RPMI7951 (cell line): ENCODE measurements at regions not wholly inside any gene's neighbourhood (a gene's known extent, or its start where the extent isn't known, plus 50 kb on each side); places are given as distances from the start of the nearest gene placed in this dataset.

Experiments
- DNase-seq: peaks from one replicate; pipeline ENCODE4 v3.0.0-alpha.2; 2012; ENCODE audit warnings: low read depth

DNA sequence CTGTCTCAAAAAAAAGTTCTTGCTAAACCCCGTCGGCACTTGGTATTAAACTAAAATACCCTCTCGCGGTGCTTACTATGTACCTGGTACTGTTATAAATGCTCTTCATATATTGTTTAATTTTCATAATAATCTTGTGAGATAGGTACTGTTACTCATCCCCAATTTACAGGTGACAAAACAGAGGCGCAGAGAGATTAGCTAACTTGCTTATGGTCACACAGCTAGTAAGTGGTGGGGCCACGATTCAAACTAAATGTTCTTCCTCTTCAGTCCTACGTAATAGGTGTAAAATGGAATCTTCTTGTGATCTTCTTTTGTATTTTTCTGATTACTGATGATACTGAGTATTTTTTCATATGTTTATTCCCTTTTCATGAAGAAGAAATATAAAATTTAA, 51.3 kb downstream of the TET3 start:
- DNase-seq = no peak

DNA sequence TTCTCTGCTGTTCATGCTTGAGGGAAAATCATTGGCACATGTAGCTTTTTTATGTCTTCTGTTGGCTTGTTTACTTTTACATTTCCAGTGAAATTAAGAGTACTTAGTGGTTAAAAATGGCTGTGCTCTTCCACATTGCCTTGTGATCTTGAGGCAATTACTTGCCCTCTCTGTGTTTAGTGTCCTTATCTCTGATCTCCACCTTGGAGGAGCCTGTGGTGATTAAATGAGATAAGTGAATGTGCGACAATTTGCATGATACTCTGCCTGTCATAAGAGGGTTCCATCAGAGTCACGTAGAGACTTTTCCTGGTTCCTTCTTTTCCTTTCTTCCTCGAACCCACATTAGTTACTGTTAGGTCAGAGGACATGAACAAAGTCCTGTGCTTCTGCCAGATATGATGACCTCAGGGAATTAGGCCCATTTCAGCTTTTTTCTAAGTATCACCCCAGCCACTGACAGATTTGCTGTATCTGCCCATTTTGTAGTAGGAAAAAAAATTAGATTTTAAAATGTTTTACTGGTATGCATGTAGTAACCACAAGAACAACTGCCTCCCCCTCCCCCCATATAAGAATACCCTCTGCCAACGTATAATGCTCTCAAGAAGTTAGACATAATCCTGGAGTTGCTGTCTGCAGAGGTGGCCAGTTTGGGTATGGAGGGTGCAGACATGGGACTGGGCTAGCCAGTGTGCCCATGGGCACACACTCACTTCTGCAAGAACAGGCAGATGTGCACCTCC, 51.9 kb downstream of the TET3 start:
- no peak for DNase-seq

- peak; percentile 5 for DNase-seq
Observed at GRCh38 chr2:74037379-74037860, 52.7 kb downstream of the TET3 start.

GRCh38 chr2:74039611-74040010, 54.9 kb downstream of the TET3 start:
- no peak for DNase-seq

- DNase-seq = no peak
Observed at GRCh38 chr2:74041182-74041581, 56.5 kb downstream of the TET3 start.

GRCh38 chr2:74041726-74042125, 57.0 kb downstream of the TET3 start:
- no peak for DNase-seq

GRCh38 chr2:74042606-74043005, 57.9 kb downstream of the TET3 start:
- no peak for DNase-seq

DNA sequence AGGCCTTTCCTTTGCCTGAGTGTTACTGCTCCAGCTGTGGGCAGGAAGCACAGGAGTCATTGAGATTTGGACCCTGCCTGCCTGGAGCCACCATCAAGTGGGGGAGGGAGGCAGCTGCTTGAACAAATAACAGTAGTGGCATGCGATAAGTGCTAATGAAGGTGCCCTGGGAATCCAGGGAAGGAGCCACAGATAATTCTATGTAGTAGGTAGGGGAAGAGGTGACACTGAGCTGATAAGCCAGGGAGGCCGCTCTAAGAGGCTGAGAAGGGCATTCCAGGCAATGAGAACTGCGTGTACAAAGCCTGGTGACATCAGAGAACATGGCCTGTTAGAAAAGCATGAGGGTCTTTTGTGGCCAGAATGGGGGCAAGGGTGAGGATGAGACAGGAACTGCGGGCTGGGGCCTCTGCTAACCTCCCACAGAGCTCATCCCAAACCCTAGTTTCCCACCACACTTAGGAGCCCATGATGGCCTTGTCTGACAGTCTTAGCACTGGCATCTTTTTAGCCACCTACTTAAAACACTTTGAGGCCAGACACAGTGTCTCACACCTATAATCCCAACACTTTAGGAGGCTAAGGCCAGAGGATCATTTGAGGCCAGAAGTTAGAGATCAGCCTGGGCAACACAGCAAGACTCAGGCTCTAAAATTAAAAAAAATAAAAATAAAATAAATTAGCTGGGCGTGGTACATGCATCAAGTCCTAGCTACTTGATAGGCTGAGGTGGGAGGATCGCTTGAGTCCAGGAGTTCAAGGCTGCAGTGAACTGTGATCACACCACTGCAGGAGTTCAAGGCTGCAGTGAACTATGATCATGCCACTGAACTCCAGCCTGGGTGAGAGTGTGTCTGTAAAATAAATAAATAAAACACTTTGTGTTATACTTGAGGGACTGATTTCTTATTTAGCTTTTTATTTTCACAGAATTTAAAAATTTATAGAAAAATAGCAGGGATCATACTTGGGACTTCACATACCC, 58.9 kb downstream of the TET3 start:
- DNase-seq = no peak

DNA sequence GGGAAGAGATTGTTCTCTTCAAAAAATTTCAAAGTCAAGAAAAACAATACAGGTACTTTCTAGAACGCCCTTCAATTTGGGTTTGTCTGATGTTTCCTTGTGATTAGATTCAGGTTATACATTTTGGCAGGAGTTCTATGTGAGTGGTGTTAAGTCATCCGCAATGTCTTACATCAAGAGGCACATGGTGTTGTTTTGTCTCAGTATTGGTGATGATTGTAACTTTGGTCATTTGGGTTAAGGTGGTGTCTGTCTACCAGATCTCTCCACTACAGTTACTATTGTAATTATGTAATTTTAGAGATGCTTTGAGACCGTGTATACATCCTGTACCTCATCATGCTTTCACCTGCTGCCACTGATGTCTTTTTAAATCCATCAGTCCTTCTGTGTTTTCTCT, 60.3 kb downstream of the TET3 start:
- DNase-seq = no peak

GRCh38 chr2:74045454-74045853, 60.7 kb downstream of the TET3 start:
- DNase-seq = peak; percentile 39

DNA sequence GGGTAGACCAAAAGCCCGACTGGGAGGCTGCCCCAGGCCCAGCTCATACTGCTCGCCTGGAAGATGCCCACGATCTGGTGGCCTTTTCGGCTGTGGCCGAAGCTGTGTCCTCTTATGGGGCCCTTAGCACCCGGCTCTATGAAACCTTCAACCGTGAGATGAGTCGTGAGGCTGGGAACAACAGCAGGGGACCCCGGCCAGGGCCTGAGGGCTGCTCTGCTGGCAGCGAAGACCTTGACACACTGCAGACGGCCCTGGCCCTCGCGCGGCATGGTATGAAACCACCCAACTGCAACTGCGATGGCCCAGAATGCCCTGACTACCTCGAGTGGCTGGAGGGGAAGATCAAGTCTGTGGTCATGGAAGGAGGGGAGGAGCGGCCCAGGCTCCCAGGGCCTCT, 61.7 kb downstream of the TET3 start:
- no peak for DNase-seq

- DNase-seq = no peak
Observed at GRCh38 chr2:74047152-74047551, 62.4 kb downstream of the TET3 start.

DNA sequence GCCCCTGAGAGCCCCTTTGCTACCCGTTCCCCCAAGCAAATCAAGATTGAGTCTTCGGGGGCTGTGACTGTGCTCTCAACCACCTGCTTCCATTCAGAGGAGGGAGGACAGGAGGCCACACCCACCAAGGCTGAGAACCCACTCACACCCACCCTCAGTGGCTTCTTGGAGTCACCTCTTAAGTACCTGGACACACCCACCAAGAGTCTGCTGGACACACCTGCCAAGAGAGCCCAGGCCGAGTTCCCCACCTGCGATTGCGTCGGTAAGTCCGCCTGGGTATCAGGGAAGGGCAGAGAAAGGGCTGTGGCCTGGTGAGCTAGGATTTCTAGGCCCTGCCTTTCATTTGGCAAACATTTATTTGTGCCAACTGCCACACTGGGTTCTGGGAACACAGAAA, 63.4 kb downstream of the TET3 start:
- DNase-seq = no peak

GRCh38 chr2:74048843-74049519, 64.3 kb downstream of the TET3 start:
- DNase-seq = no peak

DNA sequence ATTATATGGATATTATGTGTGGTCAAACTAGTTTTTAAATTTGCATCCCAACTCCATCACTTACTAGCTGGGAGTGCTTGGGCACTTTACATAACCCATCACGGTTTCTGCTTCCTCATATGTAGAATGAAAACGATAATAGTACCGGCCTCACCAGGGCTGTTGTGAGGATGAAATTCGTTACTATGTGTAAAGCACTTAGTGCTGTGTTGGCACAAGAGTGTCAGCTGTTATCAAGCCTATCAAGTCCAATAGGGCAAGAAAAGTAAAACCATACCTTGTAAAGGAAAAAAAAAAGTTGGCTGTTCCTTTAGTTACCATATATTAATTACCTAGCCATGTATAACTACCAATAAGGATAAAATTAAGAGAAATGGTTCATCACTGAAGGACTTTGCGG, 65.4 kb downstream of the TET3 start:
- DNase-seq = no peak

DNA sequence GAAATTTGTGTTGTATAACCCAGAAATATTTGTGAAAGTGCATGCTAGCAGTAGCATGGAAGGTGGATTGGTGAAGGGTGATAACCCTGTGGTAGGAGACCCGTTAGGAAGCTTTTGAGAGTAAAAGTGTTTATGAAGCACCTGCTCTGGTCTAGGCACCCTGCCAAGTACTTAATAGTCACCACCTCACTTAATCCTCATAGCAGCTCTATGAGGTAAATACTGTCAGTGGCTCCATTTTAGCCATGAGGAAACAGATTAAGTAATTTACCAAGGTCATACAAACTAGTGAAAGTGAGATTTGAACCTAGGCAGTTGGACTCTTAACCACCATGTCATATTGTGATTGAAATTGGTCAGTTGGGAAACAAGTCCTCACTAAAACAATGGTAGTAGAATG, 66.8 kb downstream of the TET3 start:
- DNase-seq = no peak

- DNase-seq = peak; percentile 20
Observed at GRCh38 chr2:74052732-74053710, 68.3 kb downstream of the TET3 start.

GRCh38 chr2:74053959-74054715, 69.4 kb downstream of the TET3 start:
- DNase-seq = no peak

DNA sequence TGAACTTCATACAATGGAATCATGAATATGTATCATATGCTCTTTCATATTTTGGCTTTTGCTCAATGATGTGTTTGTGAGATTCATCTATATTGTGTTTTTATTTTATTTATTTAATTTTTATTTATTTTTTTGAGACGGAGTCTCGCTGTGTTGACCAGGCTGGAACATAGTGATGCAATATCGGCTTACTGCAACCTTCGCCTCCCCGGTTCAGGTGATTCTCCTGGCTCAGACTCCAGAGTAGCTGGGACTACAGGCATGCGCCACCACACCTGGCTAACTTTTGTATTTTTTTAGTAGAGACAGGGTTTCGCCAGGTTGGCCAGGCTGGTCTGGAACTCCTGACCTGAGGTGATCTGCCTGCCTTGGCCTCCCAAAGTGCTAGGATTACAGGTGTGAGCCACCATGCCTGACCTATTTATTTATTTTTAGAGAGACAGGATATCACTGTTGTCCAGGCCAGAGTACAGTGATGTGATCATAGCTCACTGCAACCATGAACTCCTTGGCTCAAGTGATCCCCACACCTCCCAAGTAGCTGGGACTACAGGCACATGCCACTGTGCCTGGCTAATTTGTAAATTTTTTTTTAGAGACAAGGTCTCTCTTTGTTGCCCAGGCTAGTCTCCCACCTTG, 74.5 kb downstream of the TET3 start:
- no peak for DNase-seq

DNA sequence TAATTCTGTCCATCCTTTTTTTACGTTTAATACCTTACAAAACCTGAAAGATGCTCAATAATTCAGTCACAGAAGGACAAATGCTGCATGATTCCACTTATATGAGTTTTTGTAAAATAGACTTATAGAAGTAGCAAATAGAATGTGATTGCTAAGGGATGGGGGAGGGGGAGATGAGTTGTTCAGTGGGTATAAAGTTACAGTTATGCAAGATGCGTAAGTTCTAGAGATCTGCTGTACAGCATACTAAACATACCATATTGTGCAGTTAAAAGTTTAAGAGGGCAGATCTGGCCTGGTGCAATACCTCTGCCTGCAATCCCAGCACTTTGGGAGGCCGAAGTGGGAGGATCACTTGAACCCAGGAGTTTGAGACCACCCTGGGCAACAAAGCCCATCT, 78.8 kb downstream of the TET3 start:
- DNase-seq = no peak
